H1 (cell line): ENCODE measurements at regions not wholly inside any gene's neighbourhood (a gene's known extent, or its start where the extent isn't known, plus 50 kb on each side); places are given as distances from the start of the nearest gene placed in this dataset.

ENCODE experiments used
- CTCF ChIA-PET: fragments of 300-600 bp; sonication (Branson Sonifier 250); formaldehyde crosslinking; loops from one replicate; lab custom pipeline; 2021; ENCODE audit not compliant: partially characterized antibody; lab: Charles Lee
- POLR2A ChIA-PET: fragments of 300-600 bp; sonication (Branson Sonifier 250); formaldehyde crosslinking; loops from one replicate; lab custom pipeline; 2021; ENCODE audit warnings: inconsistent platforms; ENCODE audit not compliant: partially characterized antibody; lab: Charles Lee
- DNase-seq, 2 experiments: peaks; one replicate each; pipeline versions ENCODE4 v3.0.0 to v3.0.0-alpha.2; 2010 to 2022; ENCODE audit warnings: low spot score in 2 of 2, low read depth in 1 of 2, mixed read lengths in 1 of 2
- FAIRE-seq: peaks from 2 replicates; lab custom pipeline; 2011; peaks lifted over from hg19 to GRCh38; lab: Jason Lieb, UNC
- H2AFZ ChIP-seq: 2 replicates; pipeline ENCODE4 v1.8.1; 2012; ENCODE audit warnings: low read length, inconsistent platforms
- H2AK5ac ChIP-seq: 2 replicates; pipeline ENCODE4 v1.6.1; 2013; ENCODE audit warnings: low read depth, low read length
- H2BK120ac ChIP-seq: replicated peaks from 2 replicates; pipeline ENCODE3; 2013; ENCODE audit warnings: low read depth, low read length, inconsistent platforms
- H2BK12ac ChIP-seq: 2 replicates; pipeline ENCODE4 v1.6.1; 2013; ENCODE audit warnings: low read depth, low read length
- H2BK15ac ChIP-seq: 2 replicates; pipeline ENCODE4 v1.6.1; 2013; ENCODE audit warnings: low read length
- H2BK20ac ChIP-seq: 2 replicates; pipeline ENCODE4 v1.6.1; 2013; ENCODE audit warnings: low read length
- H2BK5ac ChIP-seq: 2 replicates; pipeline ENCODE4 v1.6.1; 2013; ENCODE audit warnings: low read depth, low read length
- H3K14ac ChIP-seq: 2 replicates; pipeline ENCODE4 v1.6.1; 2013; ENCODE audit warnings: inconsistent platforms; ENCODE audit not compliant: insufficient read length
- H3K18ac ChIP-seq: 2 replicates; pipeline ENCODE4 v1.6.1; 2013; ENCODE audit warnings: low read length; ENCODE audit errors: extremely low read depth
- H3K23ac ChIP-seq: 2 replicates; pipeline ENCODE4 v1.6.1; 2013; ENCODE audit warnings: inconsistent platforms; ENCODE audit not compliant: insufficient read length
- H3K23me2 ChIP-seq: 2 replicates; pipeline ENCODE4 v1.6.1; 2013; ENCODE audit warnings: low read depth, low read length
- H3K27ac ChIP-seq: 2 replicates; pipeline ENCODE4 v1.6.1; 2011; ENCODE audit warnings: low read depth, low read length, inconsistent platforms
- H3K27me3 ChIP-seq, 4 experiments: replicated peaks in 1 of 4; 1 replicate in 1 of 4; 2 replicates in 3 of 4; pipeline versions ENCODE4 v1.6.1 to v1.8.1; 2011 to 2013; ENCODE audit warnings: low read length in 3 of 4, mild to moderate bottlenecking in 3 of 4, inconsistent platforms in 2 of 4, mixed read lengths in 2 of 4, moderate library complexity in 1 of 4; ENCODE audit not compliant: control insufficient read depth in 3 of 4, insufficient read depth in 3 of 4; ENCODE audit errors: extremely low read depth in 1 of 4
- H3K36me3 ChIP-seq, 4 experiments: 2 replicates each; pipeline versions ENCODE4 v1.6.1 to v1.8.1; 2011 to 2013; ENCODE audit warnings: mild to moderate bottlenecking in 4 of 4, low read length in 3 of 4, moderate library complexity in 2 of 4, control low read depth in 1 of 4, inconsistent platforms in 1 of 4; ENCODE audit not compliant: insufficient read depth in 4 of 4, control insufficient read depth in 2 of 4
- H3K4ac ChIP-seq: replicated peaks from 2 replicates; pipeline ENCODE3; 2013; ENCODE audit warnings: low read length, low read depth, mixed read lengths, inconsistent platforms; ENCODE audit not compliant: insufficient read length
- H3K4me1 ChIP-seq, 4 experiments: replicated peaks in 1 of 4; 1 replicate in 1 of 4; 2 replicates in 3 of 4; pipeline versions ENCODE4 v1.6.1 to v1.8.1; 2011 to 2013; ENCODE audit warnings: low read length in 3 of 4, inconsistent platforms in 2 of 4, mixed read lengths in 1 of 4; ENCODE audit not compliant: insufficient read depth in 4 of 4, control insufficient read depth in 3 of 4
- H3K4me2 ChIP-seq, 2 experiments: 2 replicates each; pipeline versions ENCODE4 v1.6.1 to v1.8.1; 2011 to 2013; ENCODE audit warnings: low read depth in 2 of 2, low read length in 2 of 2, control low read depth in 1 of 2, inconsistent platforms in 1 of 2, mild to moderate bottlenecking in 1 of 2; ENCODE audit not compliant: insufficient read depth in 1 of 2
- H3K4me3 ChIP-seq, 4 experiments: fragments of 200-600, 300-600 bp in 1 of 4; sonication (generic), shearing (Covaris generic), sonication (Bioruptor Twin) in 1 of 4; 2 replicates each; pipeline versions ENCODE4 v1.5.1 to v1.8.1; 2011 to 2016; ENCODE audit warnings: low read length in 4 of 4, low read depth in 3 of 4, control low read depth in 2 of 4, inconsistent platforms in 2 of 4, mild to moderate bottlenecking in 2 of 4, mixed read lengths in 1 of 4, moderate library complexity in 1 of 4; ENCODE audit not compliant: insufficient read depth in 2 of 4; ENCODE audit errors: extremely low read depth in 1 of 4
- H3K56ac ChIP-seq: replicated peaks from 2 replicates; pipeline ENCODE3; 2013; ENCODE audit warnings: low read depth, mild to moderate bottlenecking, mixed read lengths, low read length, inconsistent platforms; ENCODE audit not compliant: insufficient read length
- H3K79me1 ChIP-seq: 2 replicates; pipeline ENCODE4 v1.6.1; 2013; ENCODE audit warnings: low read depth, low read length, control low read depth
- H3K79me2 ChIP-seq, 2 experiments: 2 replicates each; pipeline versions ENCODE4 v1.6.1 to v1.8.1; 2012 to 2013; ENCODE audit warnings: low read length in 2 of 2, mild to moderate bottlenecking in 2 of 2, inconsistent platforms in 1 of 2; ENCODE audit not compliant: insufficient read depth in 2 of 2, control insufficient read depth in 1 of 2
- H3K9ac ChIP-seq, 4 experiments: replicated peaks in 1 of 4; 1 replicate in 1 of 4; 2 replicates in 3 of 4; pipeline versions ENCODE4 v1.6.1 to v1.8.1; 2011 to 2013; ENCODE audit warnings: low read depth in 3 of 4, low read length in 3 of 4, control low read depth in 2 of 4, mild to moderate bottlenecking in 2 of 4, moderate library complexity in 2 of 4, inconsistent platforms in 1 of 4; ENCODE audit errors: extremely low read depth in 1 of 4
- H3K9me3 ChIP-seq, 2 experiments: 2 replicates each; pipeline versions ENCODE4 v1.6.1 to v1.8.1; 2012 to 2013; ENCODE audit warnings: mild to moderate bottlenecking in 2 of 2, moderate library complexity in 2 of 2, control low read depth in 1 of 2, inconsistent platforms in 1 of 2, low read depth in 1 of 2, low read length in 1 of 2, mixed read lengths in 1 of 2; ENCODE audit not compliant: insufficient read depth in 2 of 2
- H4K20me1 ChIP-seq, 2 experiments: replicated peaks in 1 of 2; 2 replicates each; pipeline versions ENCODE3 to v1.8.1; 2011 to 2013; ENCODE audit warnings: inconsistent platforms in 2 of 2, low read length in 2 of 2, mild to moderate bottlenecking in 1 of 2; ENCODE audit not compliant: insufficient read depth in 2 of 2, control insufficient read depth in 1 of 2
- H4K5ac ChIP-seq: 2 replicates; pipeline ENCODE4 v1.6.1; 2013; ENCODE audit warnings: low read length, low read depth, mixed read lengths, inconsistent platforms; ENCODE audit not compliant: insufficient read length
- H4K8ac ChIP-seq: 2 replicates; pipeline ENCODE4 v1.8.0; 2013; ENCODE audit warnings: mild to moderate bottlenecking, moderate library complexity, low read length, inconsistent platforms; ENCODE audit not compliant: insufficient read depth; ENCODE audit errors: extremely low read depth
- H4K91ac ChIP-seq: replicated peaks from 2 replicates; pipeline ENCODE3; 2013; ENCODE audit warnings: low read length, mixed read lengths, inconsistent platforms; ENCODE audit not compliant: insufficient read length
- CBX8 ChIP-seq: fragments of 300-800, 300-1000 bp; sonication (generic); IDR thresholded peaks from 2 replicates; pipeline ENCODE4 v1.7.1; 2016; ENCODE audit warnings: low read depth, low read length, borderline replicate concordance
- CTBP2 ChIP-seq: IDR thresholded peaks from 2 replicates; pipeline ENCODE4 v1.7.0; 2011; ENCODE audit warnings: borderline replicate concordance, mild to moderate bottlenecking, moderate library complexity, mixed read lengths, low read length; ENCODE audit not compliant: insufficient read depth, insufficient read length
- E2F6 ChIP-seq: IDR thresholded peaks from 2 replicates; pipeline ENCODE4 v1.6.1; 2012; ENCODE audit warnings: inconsistent platforms
- NANOG ChIP-seq: IDR thresholded peaks from 2 replicates; pipeline ENCODE4 v1.6.1; 2011; ENCODE audit warnings: low read length, low read depth, mild to moderate bottlenecking, inconsistent platforms; ENCODE audit not compliant: insufficient read depth, poor library complexity, severe bottlenecking
- TAF7 ChIP-seq: optimal IDR thresholded peaks from 2 replicates; pipeline ENCODE3; 2011; ENCODE audit warnings: low read depth, mild to moderate bottlenecking, inconsistent platforms, low read length, moderate library complexity, borderline replicate concordance
- WGBS, 2 experiments: shearing (Covaris generic) in 1 of 2; methylation state at CpG; one replicate each; pipeline versions ENCODE4 v1.1.6 to v1.1.7; 2013 to 2015; ENCODE audit warnings: low lambda C conversion rate in 2 of 2, mixed read lengths in 2 of 2, inconsistent platforms in 1 of 2, low coverage in 1 of 2, missing lambda C conversion rate in 1 of 2; ENCODE audit not compliant: insufficient replicate concordance in 2 of 2, insufficient coverage in 1 of 2, insufficient read length in 1 of 2; ENCODE audit errors: extremely low coverage in 1 of 2, missing lambda C conversion rate in 1 of 2; 5-methylcytosine and 5-hydroxymethylcytosine counted together

GRCh38 chr4:181020456-181020855 lies 1222.7 kb upstream of the TENM3 start:
- Histone ChIP-seq H2AK5ac (no peak overlapping the region), H3K4me2 (no peak overlapping the region), H4K91ac (no peak overlapping the region), H4K5ac (no peak overlapping the region), H2BK15ac (no peak overlapping the region), H2BK20ac (no peak overlapping the region), H4K20me1 (no peaks in the 10 kb centered on the region), H2BK12ac (no peak overlapping the region), H3K27me3 (no peaks in the 10 kb centered on the region), H2AFZ (no peak overlapping the region), H3K79me1 (no peaks in the 10 kb centered on the region), H3K18ac (no peak overlapping the region), H3K36me3 (no peaks in the 10 kb centered on the region), H3K4me1 (peaks cover 0 to 4% (median 2%) of the 10 kb centered on the region in 4 experiments; a peak in 1 of 7 replicates), H3K4me3 (no peak overlapping the region), H2BK120ac (no peak overlapping the region), H3K4ac (no peak overlapping the region), H3K56ac (no peak overlapping the region), H3K23ac (no peak overlapping the region), H3K9ac (no peak overlapping the region), H3K27ac (no peak overlapping the region), H3K79me2 (no peaks in the 10 kb centered on the region), H3K14ac (no peak overlapping the region), H3K23me2 (no peaks in the 10 kb centered on the region), H4K8ac (no peak overlapping the region), H2BK5ac (no peak overlapping the region), H3K9me3 (no peaks in the 10 kb centered on the region)
- no peak for FAIRE-seq
- no peak for DNase-seq
- WGBS, 2 experiments: 94% methylated on average over 3 of the region's 3 CpGs; no CpG with 5 or more reads in 1 of the 2 experiments
- ChIA-PET CTCF (no interaction called here), POLR2A (no interaction called here)
- TF ChIP-seq CBX8 (no peak), NANOG (no peak), E2F6 (no peak), TAF7 (no peak), CTBP2 (no peak)
